ENCODE measurements at regions not wholly inside any gene's neighbourhood (a gene's known extent, or its start where the extent isn't known, plus 50 kb on each side); places are given as distances from the start of the nearest gene placed in this dataset.

- Histone ChIP-seq H3F3A (ENCODE audit: insufficient read depth, low read length) (no peaks in the 10 kb centered on the region), H3K9ac (ENCODE audit: low read length) (no peak overlapping the region), H3K27me3 (ENCODE audit: insufficient read depth, low read length) (no peaks in the 10 kb centered on the region), H3K4me2 (ENCODE audit: low read length) (no peak overlapping the region; the same call in 1 of the 2 replicates), H3K9me3 (ENCODE audit: low read length) (no peaks in the 10 kb centered on the region), H2AFZ (ENCODE audit: low read length) (0 out of 2 replicates have a peak overlapping the region, but pooled peaks have one; percentile 52), H4K20me1 (ENCODE audit: insufficient read depth, low read length) (no peaks in the 10 kb centered on the region), H3K36me3 (ENCODE audit: insufficient read depth, low read length) (no peaks in the 10 kb centered on the region; the same call in 1 of the 2 replicates), H3K9me2 (ENCODE audit: low read depth, low read length) (no peaks in the 10 kb centered on the region), H3K4me3 (ENCODE audit: low read depth, low read length, poor library complexity, severe bottlenecking) (no peak overlapping the region), H3K4me1 (ENCODE audit: insufficient read depth, low read length, severe bottlenecking) (peaks cover 24% of the 10 kb centered on the region), H3K79me2 (ENCODE audit: insufficient read depth, low read length) (no peaks in the 10 kb centered on the region), H3K27ac (ENCODE audit: low read depth, low read length, poor library complexity, severe bottlenecking) (no peak overlapping the region)
- TF ChIP-seq CTCF (IDR thresholded peaks at IDR 0.05; ENCODE audit: low read length) (no peak), EZH2 (IDR thresholded peaks at IDR 0.05; ENCODE audit: borderline replicate concordance, low read length) (no peak)
Measured at GRCh38 chr2:136221026-136221425, 103.1 kb upstream of the CXCR4 start.

GRCh38 chr2:136219963-136220362 lies 102.0 kb upstream of the CXCR4 start:
- Histone ChIP-seq H3F3A (ENCODE audit: insufficient read depth, low read length) (no peaks in the 10 kb centered on the region), H3K4me2 (ENCODE audit: low read length) (no peak overlapping the region), H3K4me1 (ENCODE audit: insufficient read depth, low read length, severe bottlenecking) (peaks cover 14% of the 10 kb centered on the region), H3K36me3 (ENCODE audit: insufficient read depth, low read length) (no peaks in the 10 kb centered on the region; the same call in 1 of the 2 replicates), H3K27me3 (ENCODE audit: insufficient read depth, low read length) (no peaks in the 10 kb centered on the region), H3K9me3 (ENCODE audit: low read length) (no peaks in the 10 kb centered on the region), H3K9ac (ENCODE audit: low read length) (no peak overlapping the region), H3K79me2 (ENCODE audit: insufficient read depth, low read length) (no peaks in the 10 kb centered on the region), H3K9me2 (ENCODE audit: low read depth, low read length) (no peaks in the 10 kb centered on the region), H3K27ac (ENCODE audit: low read depth, low read length, poor library complexity, severe bottlenecking) (no peak overlapping the region), H3K4me3 (ENCODE audit: low read depth, low read length, poor library complexity, severe bottlenecking) (no peak overlapping the region), H4K20me1 (ENCODE audit: insufficient read depth, low read length) (no peaks in the 10 kb centered on the region), H2AFZ (ENCODE audit: low read length) (no peak overlapping the region)
- TF ChIP-seq EZH2 (IDR thresholded peaks at IDR 0.05; ENCODE audit: borderline replicate concordance, low read length) (no peak), CTCF (IDR thresholded peaks at IDR 0.05; ENCODE audit: low read length) (no peak)

- no peaks in the 10 kb centered on the region for H3K79me2 ChIP-seq (ENCODE audit: insufficient read depth, low read length)
- no peak overlapping the region for H3K9ac ChIP-seq (ENCODE audit: low read length)
- no peaks in the 10 kb centered on the region for H3K9me3 ChIP-seq (ENCODE audit: low read length)
- peaks cover 19% of the 10 kb centered on the region for H3K4me1 ChIP-seq (ENCODE audit: insufficient read depth, low read length, severe bottlenecking)
- TF ChIP-seq EZH2 (IDR thresholded peaks at IDR 0.05; ENCODE audit: borderline replicate concordance, low read length) (no peak), CTCF (IDR thresholded peaks at IDR 0.05; ENCODE audit: low read length) (no peak)
- no peak overlapping the region for H3K4me2 ChIP-seq (ENCODE audit: low read length)
- H3K36me3 ChIP-seq (ENCODE audit: insufficient read depth, low read length): no peaks in the 10 kb centered on the region; the same call in 1 of the 2 replicates
- no peaks in the 10 kb centered on the region for H4K20me1 ChIP-seq (ENCODE audit: insufficient read depth, low read length)
- H3K27me3 ChIP-seq (ENCODE audit: insufficient read depth, low read length): no peaks in the 10 kb centered on the region
- H2AFZ ChIP-seq (ENCODE audit: low read length): no peak overlapping the region
- no peak overlapping the region for H3K4me3 ChIP-seq (ENCODE audit: low read depth, low read length, poor library complexity, severe bottlenecking)
- H3K27ac ChIP-seq (ENCODE audit: low read depth, low read length, poor library complexity, severe bottlenecking): no peak overlapping the region
- no peaks in the 10 kb centered on the region for H3F3A ChIP-seq (ENCODE audit: insufficient read depth, low read length)
- H3K9me2 ChIP-seq (ENCODE audit: low read depth, low read length): no peaks in the 10 kb centered on the region
Measured at GRCh38 chr2:136219341-136219740, 101.4 kb upstream of the CXCR4 start.
